OCI-LY1 (cell line): ENCODE measurements at regions not wholly inside any gene's neighbourhood (a gene's known extent, or its start where the extent isn't known, plus 50 kb on each side); places are given as distances from the start of the nearest gene placed in this dataset.

Experiments
- H2AFZ ChIP-seq: fragments of 200-600 bp; sonication (generic), shearing (Covaris generic); 2 replicates; pipeline ENCODE4 v1.6.0; 2014; ENCODE audit warnings: antibody characterized with exemption, mild to moderate bottlenecking, low read length
- H3F3A ChIP-seq: fragments of 200-600 bp; sonication (generic), shearing (Covaris generic); 2 replicates; pipeline ENCODE4 v1.6.0; 2014; ENCODE audit warnings: mild to moderate bottlenecking, antibody characterized with exemption, low read length, moderate library complexity; ENCODE audit not compliant: insufficient read depth
- H3K27ac ChIP-seq: fragments of 200-600 bp; sonication (generic); 2 replicates; pipeline ENCODE4 v1.5.1; 2014; ENCODE audit warnings: low read length, mixed run types, mild to moderate bottlenecking, low read depth; ENCODE audit not compliant: poor library complexity, severe bottlenecking
- H3K27me3 ChIP-seq: fragments of 200-600 bp; sonication (generic); 2 replicates; pipeline ENCODE4 v1.6.0; 2014; ENCODE audit warnings: antibody characterized with exemption, mild to moderate bottlenecking, low read length, moderate library complexity; ENCODE audit not compliant: insufficient read depth
- H3K36me3 ChIP-seq: fragments of 200-600 bp; sonication (generic); 2 replicates; pipeline ENCODE4 v1.6.1; 2014; ENCODE audit warnings: mild to moderate bottlenecking, antibody characterized with exemption, low read length, moderate library complexity, mixed read lengths; ENCODE audit not compliant: insufficient read depth
- H3K4me1 ChIP-seq: fragments of 200-600 bp; sonication (generic); 2 replicates; pipeline ENCODE4 v1.5.1; 2014; ENCODE audit warnings: mild to moderate bottlenecking, low read length, moderate library complexity; ENCODE audit not compliant: insufficient read depth, severe bottlenecking
- H3K4me2 ChIP-seq: fragments of 200-600 bp; sonication (generic), shearing (Covaris generic); 2 replicates; pipeline ENCODE4 v1.6.1; 2014; ENCODE audit warnings: low read length
- H3K4me3 ChIP-seq: fragments of 200-600 bp; sonication (generic); 2 replicates; pipeline ENCODE4 v1.5.1; 2014; ENCODE audit warnings: low read length, low read depth, mild to moderate bottlenecking, mixed read lengths; ENCODE audit not compliant: poor library complexity, severe bottlenecking
- H3K79me2 ChIP-seq: fragments of 200-600 bp; shearing (Covaris generic); 2 replicates; pipeline ENCODE4 v1.6.1; 2016; ENCODE audit warnings: mixed run types, low read length, mixed read lengths; ENCODE audit not compliant: insufficient read depth
- H3K9ac ChIP-seq: fragments of 200-600 bp; sonication (generic), shearing (Covaris generic); 2 replicates; pipeline ENCODE4 v1.6.1; 2014; ENCODE audit warnings: mild to moderate bottlenecking, low read length, mixed read lengths
- H3K9me2 ChIP-seq: fragments of 200-600 bp; sonication (generic), shearing (Covaris generic); 2 replicates; pipeline ENCODE4 v1.6.1; 2014; ENCODE audit warnings: low read depth, mild to moderate bottlenecking, low read length, mixed read lengths
- H3K9me3 ChIP-seq: fragments of 200-600 bp; shearing (Covaris generic); 2 replicates; pipeline ENCODE4 v1.6.1; 2014; ENCODE audit warnings: low read length, mixed read lengths
- H4K20me1 ChIP-seq: fragments of 200-600 bp; sonication (generic), shearing (Covaris generic); 2 replicates; pipeline ENCODE4 v1.6.0; 2016; ENCODE audit warnings: mild to moderate bottlenecking, low read length; ENCODE audit not compliant: insufficient read depth
- CTCF ChIP-seq: fragments of 200-600 bp; sonication (generic), shearing (Covaris generic); IDR thresholded peaks from 2 replicates; pipeline ENCODE4 v1.5.1; 2017; ENCODE audit warnings: mild to moderate bottlenecking, antibody characterized with exemption, low read length, moderate library complexity, mixed read lengths
- EZH2 ChIP-seq: fragments of 200-600 bp; sonication (generic), shearing (Covaris generic); IDR thresholded peaks from 2 replicates; pipeline ENCODE4 v1.8.0; 2017; ENCODE audit warnings: borderline replicate concordance, mixed run types, mild to moderate bottlenecking, antibody characterized with exemption, low read length, moderate library complexity, mixed read lengths

- no peaks in the 10 kb centered on the region for H3K9me2 ChIP-seq
- no peak overlapping the region for H3K27ac ChIP-seq
- H3K4me3 ChIP-seq: no peak overlapping the region
- no peak overlapping the region for H2AFZ ChIP-seq
- no peaks in the 10 kb centered on the region for H3K27me3 ChIP-seq
- TF ChIP-seq CTCF (no peak), EZH2 (no peak)
- no peaks in the 10 kb centered on the region for H3K4me1 ChIP-seq
- H3F3A ChIP-seq: no peaks in the 10 kb centered on the region
- no peaks in the 10 kb centered on the region; the same call in 1 of the 2 replicates for H3K36me3 ChIP-seq
- no peak overlapping the region for H3K4me2 ChIP-seq
- H4K20me1 ChIP-seq: no peaks in the 10 kb centered on the region
- no peak overlapping the region for H3K9ac ChIP-seq
- peaks cover 3% of the 10 kb centered on the region; the same call in 1 of the 2 replicates for H3K9me3 ChIP-seq
- H3K79me2 ChIP-seq: no peaks in the 10 kb centered on the region
Observed at GRCh38 chr11:10914050-10914449, 56.2 kb upstream of the ZBED5 start.

GRCh38 chr11:10913075-10913474 lies 55.2 kb upstream of the ZBED5 start:
- H3K9me3 ChIP-seq: peaks cover 4% of the 10 kb centered on the region; the same call in 1 of the 2 replicates
- H4K20me1 ChIP-seq: no peaks in the 10 kb centered on the region
- H3K9me2 ChIP-seq: no peaks in the 10 kb centered on the region
- H2AFZ ChIP-seq: no peak overlapping the region
- no peaks in the 10 kb centered on the region; the same call in 1 of the 2 replicates for H3K36me3 ChIP-seq
- no peaks in the 10 kb centered on the region for H3K4me1 ChIP-seq
- H3K4me3 ChIP-seq: no peak overlapping the region
- H3K27me3 ChIP-seq: no peaks in the 10 kb centered on the region; the same call in 1 of the 2 replicates
- H3K79me2 ChIP-seq: no peaks in the 10 kb centered on the region
- no peak for TF ChIP-seq CTCF
- TF ChIP-seq EZH2: no peak
- H3K27ac ChIP-seq: no peak overlapping the region
- H3F3A ChIP-seq: no peaks in the 10 kb centered on the region
- no peak overlapping the region for H3K9ac ChIP-seq
- H3K4me2 ChIP-seq: no peak overlapping the region

- no peak overlapping the region for H3K4me3 ChIP-seq
- no peaks in the 10 kb centered on the region for H3K4me1 ChIP-seq
- H3F3A ChIP-seq: no peaks in the 10 kb centered on the region
- H3K9me3 ChIP-seq: 0 out of 2 replicates have a peak, but pooled peaks cover 2% of the 10 kb centered on the region
- H3K4me2 ChIP-seq: no peak overlapping the region
- H3K79me2 ChIP-seq: no peaks in the 10 kb centered on the region
- no peak for TF ChIP-seq EZH2
- TF ChIP-seq CTCF: no peak
- no peaks in the 10 kb centered on the region; the same call in 1 of the 2 replicates for H3K27me3 ChIP-seq
- no peaks in the 10 kb centered on the region; the same call in 1 of the 2 replicates for H3K36me3 ChIP-seq
- no peak overlapping the region for H2AFZ ChIP-seq
- H3K9me2 ChIP-seq: no peaks in the 10 kb centered on the region
- no peaks in the 10 kb centered on the region for H4K20me1 ChIP-seq
- H3K9ac ChIP-seq: no peak overlapping the region
- H3K27ac ChIP-seq: no peak overlapping the region
Observed at GRCh38 chr11:10911907-10912306, 54.1 kb upstream of the ZBED5 start.
